ENCODE measurements at regions not wholly inside any gene's neighbourhood (a gene's known extent, or its start where the extent isn't known, plus 50 kb on each side); places are given as distances from the start of the nearest gene placed in this dataset.

GRCh38 chr2:125684256-125684655 lies 971.7 kb upstream of the GYPC start:
- H3K4me3 ChIP-seq (replicated peaks; ENCODE audit: low read depth, low read length): no peak overlapping the region
- TF ChIP-seq CTCF (IDR thresholded peaks at IDR 0.05; ENCODE audit: low read depth, low read length, missing control alignments): no peak
- no peak for DNase-seq (ENCODE audit: extremely low read depth, low read depth)

- no peak for TF ChIP-seq CTCF (IDR thresholded peaks at IDR 0.05; ENCODE audit: low read depth, low read length, missing control alignments)
- DNase-seq (ENCODE audit: extremely low read depth, low read depth): no peak
- no peak overlapping the region for H3K4me3 ChIP-seq (replicated peaks; ENCODE audit: low read depth, low read length)
Observed at GRCh38 chr2:125684932-125685331, 971.0 kb upstream of the GYPC start.

- no peak for DNase-seq (ENCODE audit: extremely low read depth, low read depth)
- no peak overlapping the region for H3K4me3 ChIP-seq (replicated peaks; ENCODE audit: low read depth, low read length)
- TF ChIP-seq CTCF (IDR thresholded peaks at IDR 0.05; ENCODE audit: low read depth, low read length, missing control alignments): no peak
Observed at GRCh38 chr2:125696560-125696959, 959.4 kb upstream of the GYPC start.

GRCh38 chr2:125698280-125698679 lies 957.7 kb upstream of the GYPC start:
- no peak for TF ChIP-seq CTCF (IDR thresholded peaks at IDR 0.05; ENCODE audit: low read depth, low read length, missing control alignments)
- H3K4me3 ChIP-seq (replicated peaks; ENCODE audit: low read depth, low read length): no peak overlapping the region
- DNase-seq (ENCODE audit: extremely low read depth, low read depth): no peak

- no peak for TF ChIP-seq CTCF (IDR thresholded peaks at IDR 0.05; ENCODE audit: low read depth, low read length, missing control alignments)
- no peak for DNase-seq (ENCODE audit: extremely low read depth, low read depth)
- H3K4me3 ChIP-seq (replicated peaks; ENCODE audit: low read depth, low read length): no peak overlapping the region
Observed at GRCh38 chr2:125701070-125701469, 954.9 kb upstream of the GYPC start.

- DNase-seq (ENCODE audit: extremely low read depth, low read depth): no peak
- TF ChIP-seq CTCF (IDR thresholded peaks at IDR 0.05; ENCODE audit: low read depth, low read length, missing control alignments): no peak
- no peak overlapping the region for H3K4me3 ChIP-seq (replicated peaks; ENCODE audit: low read depth, low read length)
Observed at GRCh38 chr2:125707611-125708010, 948.3 kb upstream of the GYPC start.

- no peak overlapping the region for H3K4me3 ChIP-seq (replicated peaks; ENCODE audit: low read depth, low read length)
- DNase-seq (ENCODE audit: extremely low read depth, low read depth): no peak
- TF ChIP-seq CTCF (IDR thresholded peaks at IDR 0.05; ENCODE audit: low read depth, low read length, missing control alignments): no peak
Observed at GRCh38 chr2:125710561-125710960, 945.4 kb upstream of the GYPC start.

Measured in HFF-Myc (cell line).